HG03060 (cell line): ENCODE measurements at regions not wholly inside any gene's neighbourhood (a gene's known extent, or its start where the extent isn't known, plus 50 kb on each side); places are given as distances from the start of the nearest gene placed in this dataset.

Source experiments
- ATAC-seq: cut with Tn5 transposase; IDR thresholded peaks from one replicate; pipeline ENCODE4 v1.9.1; 2021; ENCODE audit warnings: low read depth, moderate number of reproducible peaks; ENCODE audit not compliant: unreplicated experiment

- ATAC-seq: no peak
Observed at GRCh38 chr5:67506241-67506640, 309.6 kb upstream of the CD180 start.

- no peak for ATAC-seq
Observed at GRCh38 chr5:67502951-67503350, 306.4 kb upstream of the CD180 start.

GRCh38 chr5:67496051-67496450, 299.5 kb upstream of the CD180 start:
- ATAC-seq: no peak

GRCh38 chr5:67495072-67495471, 298.5 kb upstream of the CD180 start:
- ATAC-seq: no peak

GRCh38 chr5:67494186-67494855, 297.7 kb upstream of the CD180 start:
- ATAC-seq: no peak

- no peak for ATAC-seq
Observed at GRCh38 chr5:67493676-67494075, 297.1 kb upstream of the CD180 start.

GRCh38 chr5:67490543-67491321, 294.1 kb upstream of the CD180 start:
- ATAC-seq: no peak

- no peak for ATAC-seq
Observed at GRCh38 chr5:67488885-67489284, 292.3 kb upstream of the CD180 start.

GRCh38 chr5:67487862-67488261, 291.3 kb upstream of the CD180 start:
- ATAC-seq: no peak

- ATAC-seq: no peak
Observed at GRCh38 chr5:67483453-67484030, 286.9 kb upstream of the CD180 start.

GRCh38 chr5:67481362-67481761, 284.8 kb upstream of the CD180 start:
- no peak for ATAC-seq

- no peak for ATAC-seq
Observed at GRCh38 chr5:67478337-67478736, 281.7 kb upstream of the CD180 start.

GRCh38 chr5:67476995-67477394, 280.4 kb upstream of the CD180 start:
- ATAC-seq: no peak

- no peak for ATAC-seq
Observed at GRCh38 chr5:67476531-67476930, 279.9 kb upstream of the CD180 start.

GRCh38 chr5:67475489-67475888, 278.9 kb upstream of the CD180 start:
- ATAC-seq: no peak

- no peak for ATAC-seq
Observed at GRCh38 chr5:67474597-67475238, 278.1 kb upstream of the CD180 start.

GRCh38 chr5:67467110-67467509, 270.5 kb upstream of the CD180 start:
- no peak for ATAC-seq

- ATAC-seq: no peak
Observed at GRCh38 chr5:67465537-67466207, 269.1 kb upstream of the CD180 start.

GRCh38 chr5:67462147-67462546, 265.5 kb upstream of the CD180 start:
- ATAC-seq: no peak

- no peak for ATAC-seq
Observed at GRCh38 chr5:67459253-67459652, 262.7 kb upstream of the CD180 start.

GRCh38 chr5:67455970-67456369, 259.4 kb upstream of the CD180 start:
- no peak for ATAC-seq
